ENCODE measurements at regions not wholly inside any gene's neighbourhood (a gene's known extent, or its start where the extent isn't known, plus 50 kb on each side); places are given as distances from the start of the nearest gene placed in this dataset.
"Not testable (repeated sequence)": the region's sequence is repeated elsewhere in the genome, so short reads cannot be mapped to it uniquely, and the experiment has no call there.

- Mint-ChIP-seq H3K9me3 (no peaks in the 10 kb centered on the region), H3K4me3 (no peak overlapping the region), H3K4me1 (ENCODE audit: low read depth) (no peaks in the 10 kb centered on the region), H3K27me3 (no peaks in the 10 kb centered on the region), H3K36me3 (ENCODE audit: low read depth) (no peaks in the 10 kb centered on the region), H3K27ac (no peak overlapping the region)
- no peak for DNase-seq
Measured at GRCh38 chr2:40628556-40628955, 176.7 kb upstream of the SLC8A1 start.

- no peak for DNase-seq
- Mint-ChIP-seq H3K36me3 (ENCODE audit: low read depth) (no peaks in the 10 kb centered on the region), H3K4me1 (ENCODE audit: low read depth) (no peaks in the 10 kb centered on the region), H3K27ac (no peak overlapping the region), H3K4me3 (no peak overlapping the region), H3K9me3 (no peaks in the 10 kb centered on the region), H3K27me3 (no peaks in the 10 kb centered on the region)
Measured at GRCh38 chr2:40629768-40630434, 178.0 kb upstream of the SLC8A1 start.

- no peak for DNase-seq
- H3K9me3 Mint-ChIP-seq, result no peaks in the 10 kb centered on the region
- no peak overlapping the region for H3K27ac Mint-ChIP-seq
- H3K27me3 Mint-ChIP-seq, result no peaks in the 10 kb centered on the region
- no peaks in the 10 kb centered on the region for H3K4me1 Mint-ChIP-seq (ENCODE audit: low read depth)
- no peak overlapping the region for H3K4me3 Mint-ChIP-seq
- H3K36me3 Mint-ChIP-seq (ENCODE audit: low read depth), result no peaks in the 10 kb centered on the region
Measured at GRCh38 chr2:40639320-40639719, 187.4 kb upstream of the SLC8A1 start.

- Mint-ChIP-seq H3K27me3 (no peaks in the 10 kb centered on the region), H3K27ac (no peak overlapping the region), H3K9me3 (peaks cover 2% of the 10 kb centered on the region), H3K4me3 (no peak overlapping the region), H3K36me3 (ENCODE audit: low read depth) (no peaks in the 10 kb centered on the region), H3K4me1 (ENCODE audit: low read depth) (no peaks in the 10 kb centered on the region)
- no peak for DNase-seq
Measured at GRCh38 chr2:40642237-40642636, 190.3 kb upstream of the SLC8A1 start.

GRCh38 chr2:40642726-40643125 lies 190.8 kb upstream of the SLC8A1 start:
- no peaks in the 10 kb centered on the region for H3K27me3 Mint-ChIP-seq

GRCh38 chr2:40646642-40647041 lies 194.8 kb upstream of the SLC8A1 start:
- no peak overlapping the region for H3K27ac Mint-ChIP-seq
- DNase-seq, result no peak
- no peaks in the 10 kb centered on the region for H3K36me3 Mint-ChIP-seq (ENCODE audit: low read depth)
- no peaks in the 10 kb centered on the region for H3K27me3 Mint-ChIP-seq
- H3K4me1 Mint-ChIP-seq (ENCODE audit: low read depth), result no peaks in the 10 kb centered on the region
- H3K9me3 Mint-ChIP-seq, result peaks cover 2% of the 10 kb centered on the region
- H3K4me3 Mint-ChIP-seq, result no peak overlapping the region

More at GRCh38 chr2:40642726-40643125, 190.8 kb upstream of the SLC8A1 start:
- no peak overlapping the region for H3K4me3 Mint-ChIP-seq
- H3K36me3 Mint-ChIP-seq (ENCODE audit: low read depth), result no peaks in the 10 kb centered on the region
- DNase-seq, result no peak
- peaks cover 2% of the 10 kb centered on the region for H3K9me3 Mint-ChIP-seq
- H3K4me1 Mint-ChIP-seq (ENCODE audit: low read depth), result no peaks in the 10 kb centered on the region
- no peak overlapping the region for H3K27ac Mint-ChIP-seq

GRCh38 chr2:40652155-40652554 lies 200.3 kb upstream of the SLC8A1 start:
- DNase-seq, result no peak
- Mint-ChIP-seq H3K4me1 (ENCODE audit: low read depth) (no peaks in the 10 kb centered on the region), H3K27me3 (no peaks in the 10 kb centered on the region), H3K27ac (no peak overlapping the region), H3K9me3 (no peaks in the 10 kb centered on the region), H3K36me3 (ENCODE audit: low read depth) (no peaks in the 10 kb centered on the region), H3K4me3 (no peak overlapping the region)

GRCh38 chr2:40653829-40654228 lies 201.9 kb upstream of the SLC8A1 start:
- Mint-ChIP-seq H3K9me3 (no peaks in the 10 kb centered on the region), H3K27ac (no peak overlapping the region), H3K36me3 (ENCODE audit: low read depth) (no peaks in the 10 kb centered on the region), H3K27me3 (no peaks in the 10 kb centered on the region), H3K4me1 (ENCODE audit: low read depth) (no peaks in the 10 kb centered on the region), H3K4me3 (no peak overlapping the region)
- no peak for DNase-seq

GRCh38 chr2:40654346-40654745 lies 202.5 kb upstream of the SLC8A1 start:
- H3K4me3 Mint-ChIP-seq, result no peak overlapping the region
- H3K4me1 Mint-ChIP-seq (ENCODE audit: low read depth), result no peaks in the 10 kb centered on the region
- H3K9me3 Mint-ChIP-seq, result no peaks in the 10 kb centered on the region
- H3K27ac Mint-ChIP-seq, result no peak overlapping the region
- H3K36me3 Mint-ChIP-seq (ENCODE audit: low read depth), result no peaks in the 10 kb centered on the region
- no peak for DNase-seq
- no peaks in the 10 kb centered on the region for H3K27me3 Mint-ChIP-seq

GRCh38 chr2:40658941-40659340 lies 207.1 kb upstream of the SLC8A1 start:
- Mint-ChIP-seq H3K9me3 (no peaks in the 10 kb centered on the region), H3K27ac (no peak overlapping the region), H3K27me3 (no peaks in the 10 kb centered on the region), H3K4me1 (ENCODE audit: low read depth) (no peaks in the 10 kb centered on the region), H3K36me3 (ENCODE audit: low read depth) (no peaks in the 10 kb centered on the region), H3K4me3 (no peak overlapping the region)
- no peak for DNase-seq

- no peaks in the 10 kb centered on the region for H3K9me3 Mint-ChIP-seq
- H3K4me3 Mint-ChIP-seq, result no peak overlapping the region
- no peaks in the 10 kb centered on the region for H3K27me3 Mint-ChIP-seq
- no peaks in the 10 kb centered on the region for H3K36me3 Mint-ChIP-seq (ENCODE audit: low read depth)
- H3K27ac Mint-ChIP-seq, result no peak overlapping the region
- DNase-seq, result no peak
- H3K4me1 Mint-ChIP-seq (ENCODE audit: low read depth), result no peaks in the 10 kb centered on the region
Measured at GRCh38 chr2:40665493-40666232, 213.8 kb upstream of the SLC8A1 start.

- no peak for DNase-seq
- Mint-ChIP-seq H3K36me3 (ENCODE audit: low read depth) (no peaks in the 10 kb centered on the region), H3K4me3 (no peak overlapping the region), H3K27me3 (no peaks in the 10 kb centered on the region), H3K9me3 (no peaks in the 10 kb centered on the region), H3K27ac (no peak overlapping the region), H3K4me1 (ENCODE audit: low read depth) (no peaks in the 10 kb centered on the region)
Measured at GRCh38 chr2:40666398-40666797, 214.5 kb upstream of the SLC8A1 start.

- H3K4me3 Mint-ChIP-seq, result no peak overlapping the region
- no peaks in the 10 kb centered on the region for H3K4me1 Mint-ChIP-seq (ENCODE audit: low read depth)
- DNase-seq, result no peak
- H3K27ac Mint-ChIP-seq, result no peak overlapping the region
- H3K27me3 Mint-ChIP-seq, result no peaks in the 10 kb centered on the region
- no peaks in the 10 kb centered on the region for H3K9me3 Mint-ChIP-seq
- no peaks in the 10 kb centered on the region for H3K36me3 Mint-ChIP-seq (ENCODE audit: low read depth)
Measured at GRCh38 chr2:40668425-40668824, 216.5 kb upstream of the SLC8A1 start.

GRCh38 chr2:40676134-40676790 lies 224.4 kb upstream of the SLC8A1 start:
- not testable (repeated sequence) for DNase-seq; H3K4me3 Mint-ChIP-seq; H3K27me3 Mint-ChIP-seq; H3K27ac Mint-ChIP-seq; H3K4me1 Mint-ChIP-seq (ENCODE audit: low read depth); H3K36me3 Mint-ChIP-seq (ENCODE audit: low read depth); H3K9me3 Mint-ChIP-seq

GRCh38 chr2:40680547-40680946 lies 228.7 kb upstream of the SLC8A1 start:
- no peak for DNase-seq
- Mint-ChIP-seq H3K4me1 (ENCODE audit: low read depth) (peaks cover 6% of the 10 kb centered on the region), H3K27ac (no peak overlapping the region), H3K36me3 (ENCODE audit: low read depth) (no peaks in the 10 kb centered on the region), H3K27me3 (no peaks in the 10 kb centered on the region), H3K9me3 (peaks cover 18% of the 10 kb centered on the region), H3K4me3 (no peak overlapping the region)

Data from activated T-cell treated with anti-CD3 and anti-CD28 coated beads, Interleukin-2, amount 50 U/mL, for 24 hours (primary cell).